RWPE2 (cell line): ENCODE measurements at regions not wholly inside any gene's neighbourhood (a gene's known extent, or its start where the extent isn't known, plus 50 kb on each side); places are given as distances from the start of the nearest gene placed in this dataset.
"Not testable (repeated sequence)": the region's sequence is repeated elsewhere in the genome, so short reads cannot be mapped to it uniquely, and the experiment has no call there.

Experiments used
- ATAC-seq: fragments of 200-7000 bp; cut with Tn5 transposase; 3 replicates; pipeline ENCODE4 v1.9.1; 2021; ENCODE audit warnings: low read depth
- DNase-seq: peaks from one replicate; pipeline ENCODE4 v3.0.0-alpha.2; 2020; ENCODE audit warnings: low spot score
- H3K27ac ChIP-seq: fragments of 450-650 bp; 2 replicates; pipeline ENCODE4 v1.5.1; 2017; ENCODE audit warnings: mild to moderate bottlenecking; ENCODE audit not compliant: poor library complexity, severe bottlenecking
- H3K27me3 ChIP-seq: fragments of 250-450 bp; sonication (Bioruptor Pico); 2 replicates; pipeline ENCODE4 v1.5.1; 2021; ENCODE audit warnings: mild to moderate bottlenecking, moderate library complexity; ENCODE audit not compliant: insufficient read depth, poor library complexity, severe bottlenecking
- H3K36me3 ChIP-seq: fragments of 250-450 bp; sonication (Bioruptor Pico); 2 replicates; pipeline ENCODE4 v1.5.1; 2020; ENCODE audit warnings: low read depth, mild to moderate bottlenecking, moderate library complexity
- H3K4me1 ChIP-seq: fragments of 250-450 bp; sonication (Bioruptor Pico); 2 replicates; pipeline ENCODE4 v1.5.1; 2021; ENCODE audit warnings: mild to moderate bottlenecking, moderate library complexity; ENCODE audit not compliant: insufficient read depth, poor library complexity, severe bottlenecking
- H3K4me3 ChIP-seq: fragments of 250-450 bp; sonication (Bioruptor Pico); 2 replicates; pipeline ENCODE4 v1.5.1; 2021; ENCODE audit warnings: mild to moderate bottlenecking, moderate library complexity; ENCODE audit not compliant: severe bottlenecking
- H3K9me3 ChIP-seq: fragments of 250-450 bp; sonication (Bioruptor Pico); 2 replicates; pipeline ENCODE4 v1.5.1; 2021; ENCODE audit warnings: mild to moderate bottlenecking, moderate library complexity; ENCODE audit not compliant: severe bottlenecking
- CTCF ChIP-seq: fragments of 450-650 bp; IDR thresholded peaks from one replicate; pipeline ENCODE4 v1.5.1; 2017; ENCODE audit warnings: mild to moderate bottlenecking, moderate library complexity; ENCODE audit not compliant: poor library complexity, severe bottlenecking

GRCh38 chr3:20558161-20558560 lies 372.2 kb upstream of the SGO1 start:
- Histone ChIP-seq H3K4me1 (no peaks in the 10 kb centered on the region), H3K4me3 (no peak overlapping the region), H3K27me3 (no peaks in the 10 kb centered on the region), H3K9me3 (no peaks in the 10 kb centered on the region), H3K27ac (no peak overlapping the region), H3K36me3 (no peaks in the 10 kb centered on the region)
- no peak for DNase-seq
- no peak for TF ChIP-seq CTCF
- ATAC-seq = no peak

- no peaks in the 10 kb centered on the region for H3K4me1 ChIP-seq
- H3K9me3 ChIP-seq = no peaks in the 10 kb centered on the region
- no peak overlapping the region for H3K4me3 ChIP-seq
- no peaks in the 10 kb centered on the region for H3K36me3 ChIP-seq
- no peak for ATAC-seq
- no peaks in the 10 kb centered on the region for H3K27me3 ChIP-seq
- TF ChIP-seq CTCF = no peak
- DNase-seq = no peak
- H3K27ac ChIP-seq = no peak overlapping the region
These were observed 370.7 kb upstream of the SGO1 start for GRCh38 chr3:20556661-20557060.

GRCh38 chr3:20552605-20553275 lies 366.7 kb upstream of the SGO1 start:
- Histone ChIP-seq H3K27me3 (no peaks in the 10 kb centered on the region), H3K36me3 (no peaks in the 10 kb centered on the region), H3K4me1 (no peaks in the 10 kb centered on the region), H3K9me3 (no peaks in the 10 kb centered on the region), H3K27ac (no peak overlapping the region), H3K4me3 (no peak overlapping the region)
- DNase-seq (no peak), ATAC-seq (no peak)
- no peak for TF ChIP-seq CTCF

- not testable (repeated sequence) for H3K36me3 ChIP-seq, H3K9me3 ChIP-seq, ATAC-seq, DNase-seq, H3K4me1 ChIP-seq, H3K27me3 ChIP-seq, H3K4me3 ChIP-seq, H3K27ac ChIP-seq
These were observed 361.6 kb upstream of the SGO1 start for GRCh38 chr3:20547361-20548269.

GRCh38 chr3:20546636-20547035 lies 360.6 kb upstream of the SGO1 start:
- ATAC-seq (no peak), DNase-seq (no peak)
- TF ChIP-seq CTCF = no peak
- no peaks in the 10 kb centered on the region for H3K9me3 ChIP-seq
- no peaks in the 10 kb centered on the region for H3K4me1 ChIP-seq
- H3K27ac ChIP-seq = no peak overlapping the region
- H3K27me3 ChIP-seq = no peaks in the 10 kb centered on the region
- no peaks in the 10 kb centered on the region for H3K36me3 ChIP-seq
- H3K4me3 ChIP-seq = no peak overlapping the region
